Heart left ventricle (tissue), 16 donors: ENCODE measurements at regions not wholly inside any gene's neighbourhood (a gene's known extent, or its start where the extent isn't known, plus 50 kb on each side); places are given as distances from the start of the nearest gene placed in this dataset.
"Not testable (repeated sequence)": the region's sequence is repeated elsewhere in the genome, so short reads cannot be mapped to it uniquely, and the experiment has no call there.

Experiments
- ATAC-seq, 4 donors: fragments of 200-7000 bp; cut with Tn5 transposase; one replicate each; pipeline ENCODE4 v1.9.1; 2020 to 2022; ENCODE audit warnings: moderate library complexity in 4 of 4, mild to moderate bottlenecking in 3 of 4, moderate number of reproducible peaks in 1 of 4
- DNase-seq, 5 donors: peaks; one replicate each; pipeline ENCODE4 v3.0.0-alpha.2; 2020
- H3K27ac ChIP-seq, 12 donors: fragments of 200-600 bp; sonication (generic) in 4 of 12; one replicate each; pipeline versions ENCODE4 v1.5.0 to v1.8.0; 2016 to 2022; ENCODE audit warnings: mild to moderate bottlenecking in 2 of 12
- H3K27me3 ChIP-seq, 9 donors: fragments of 200-600 bp; sonication (generic) in 2 of 9; one replicate each; pipeline versions ENCODE4 v1.5.1 to v1.8.0; 2016 to 2022; ENCODE audit warnings: mild to moderate bottlenecking in 3 of 9
- H3K36me3 ChIP-seq, 9 donors: fragments of 200-600 bp; sonication (generic) in 2 of 9; one replicate each; pipeline versions ENCODE4 v1.5.0 to v1.8.0; 2018 to 2022; ENCODE audit warnings: mild to moderate bottlenecking in 2 of 9
- H3K4me1 ChIP-seq, 12 donors: fragments of 200-600 bp; sonication (generic) in 4 of 12; one replicate each; pipeline versions ENCODE4 v1.5.0 to v1.8.0; 2016 to 2022; ENCODE audit warnings: mild to moderate bottlenecking in 3 of 12
- H3K4me3 ChIP-seq, 12 donors: fragments of 200-600 bp; sonication (generic) in 4 of 12; one replicate each; pipeline versions ENCODE4 v1.5.0 to v1.8.0; 2017 to 2022; ENCODE audit warnings: mild to moderate bottlenecking in 9 of 12, moderate library complexity in 4 of 12
- H3K9me3 ChIP-seq, 12 donors: fragments of 200-600 bp; sonication (generic) in 4 of 12; one replicate each; pipeline versions ENCODE4 v1.5.0 to v1.8.0; 2016 to 2022; ENCODE audit warnings: mild to moderate bottlenecking in 1 of 12
- WGBS, 4 donors: extraction: QIAGEN DNeasy Blood & Tissue Kit in 2 of 4; methylation state at CpG; one replicate each; pipeline versions ENCODE4 v1.1.5 to v1.1.7; 2013 to 2018; 5-methylcytosine and 5-hydroxymethylcytosine counted together
- intact Hi-C, 10 donors: fragments of 100-400 bp; cut with DNase I; formaldehyde crosslinking; loops; one replicate each; pipeline versions ENCODE4 v1.11.1 to v1.14.2; 2022
- donor health status: ischemic (EF 13 %, LVEDD 7.1; RV severe dilation, severe dysfunction).
- donor health status: healthy with polysubstance abuse.
- donor health status: DM: no; HTN: yes; CAD: no.
- donor health status: DM: no; HTN: no; CAD: no.
- donor health status: ischemic (EF 25% LVEDD 6.9; RV normal size, moderate dysfunction).
- donor health status: ischemic (EF 25% LVEDD 5.7; RV mildly dilated, moderate dysfunction).
- donor health status: healthy.
- donor health status: DM: yes; HTN: yes; CAD: no.
- donor health status: ischemic (EF 35%, LVEDD 5.7; RV mildly dilated, moderate dysfunction).
- donor health status: nonischemic (EF 11% LVEDD 7.7; RV severe dilation, severe dysfunction).
- donor health status: DM: yes; HTN: yes; CAD: no.
- donor health status: PGD.
- donor health status: ischemic (EF 29% LVEDD 5.4; RV normal size, mild dysfunction).
- donor health status: nonischemic (EF 23%, LVEDD 6.1; RV moderate dilation, normal function).

DNA sequence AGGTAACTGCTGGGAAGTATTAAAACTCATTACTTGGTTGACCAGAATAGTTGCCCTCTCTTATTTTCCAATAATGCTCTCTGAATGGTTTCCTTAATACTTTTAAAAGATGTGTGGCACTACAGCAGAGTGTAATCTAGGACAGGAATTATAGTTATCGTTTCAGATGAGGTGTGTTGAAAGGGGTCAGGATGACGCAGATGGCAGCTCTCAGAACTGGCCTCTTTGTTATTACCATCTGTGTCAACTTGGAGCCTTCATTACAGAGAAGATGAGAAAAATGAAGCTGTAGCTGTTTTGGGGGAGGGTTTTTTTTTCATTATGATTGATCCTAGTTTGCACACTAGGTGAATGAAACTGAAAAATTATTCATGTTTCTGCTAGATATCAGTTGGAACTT, 238.9 kb downstream of the ANKRD30BL start:
- H3K27me3 ChIP-seq, DNase-seq, H3K4me1 ChIP-seq, H3K27ac ChIP-seq, H3K9me3 ChIP-seq, ATAC-seq, H3K36me3 ChIP-seq, intact Hi-C loops, H3K4me3 ChIP-seq: not testable (repeated sequence)
- 38 to 49% (median 42%) methylated on average over 2 of the region's 2 CpGs for WGBS, 4 donors
